ENCODE measurements at regions not wholly inside any gene's neighbourhood (a gene's known extent, or its start where the extent isn't known, plus 50 kb on each side); places are given as distances from the start of the nearest gene placed in this dataset.
A peak's percentile ranks its signal among the peaks of the same experiment; 100 is the strongest.
"Not testable (repeated sequence)": the region's sequence is repeated elsewhere in the genome, so short reads cannot be mapped to it uniquely, and the experiment has no call there.

DNA sequence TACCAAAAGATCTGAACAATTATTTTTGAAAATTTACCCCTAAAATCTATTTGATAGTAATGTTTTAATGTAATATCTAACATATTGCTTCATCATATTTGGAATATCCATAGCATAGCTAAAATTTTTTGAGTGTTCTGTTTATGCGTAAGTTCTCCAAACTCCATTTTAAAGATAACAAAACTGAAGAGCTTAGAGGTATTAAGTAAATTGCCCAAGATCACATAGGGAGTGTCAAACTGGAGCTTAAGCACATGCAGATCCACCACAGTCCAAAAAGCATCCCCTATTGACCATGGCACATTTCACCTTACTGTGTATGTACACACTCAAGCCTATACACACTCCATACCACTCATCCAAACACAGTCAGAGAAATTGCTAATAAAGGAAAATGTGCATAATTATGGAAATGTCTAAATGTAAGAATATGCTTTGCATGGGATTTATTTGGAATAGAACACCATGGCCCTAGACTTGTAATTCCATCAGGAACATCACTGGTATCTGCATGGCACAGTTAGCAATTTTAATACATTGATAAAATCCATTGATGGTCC, 85.2 kb upstream of the TGFBR2 start:
- no peak for DNase-seq (ENCODE audit: low spot score)

DNA sequence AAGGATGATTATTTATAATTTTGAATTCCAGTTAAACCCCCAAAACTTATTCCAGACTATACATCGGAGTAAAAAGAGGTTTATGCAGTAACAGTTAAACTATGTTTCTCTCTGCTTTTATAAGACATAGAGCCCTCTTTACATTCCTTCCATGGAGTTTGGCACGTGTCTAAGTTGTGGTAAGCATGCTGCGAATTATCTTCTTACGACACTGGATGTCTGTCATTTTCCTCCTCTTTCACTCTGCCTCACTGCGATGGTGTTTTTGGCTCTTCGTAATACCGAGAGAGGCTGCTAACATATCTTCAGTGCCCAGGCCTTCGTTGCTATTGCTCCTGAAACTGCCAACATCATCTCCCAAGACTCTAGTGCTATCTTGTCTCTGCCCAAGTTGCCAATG, 83.9 kb upstream of the TGFBR2 start:
- DNase-seq (ENCODE audit: low spot score) = no peak

DNA sequence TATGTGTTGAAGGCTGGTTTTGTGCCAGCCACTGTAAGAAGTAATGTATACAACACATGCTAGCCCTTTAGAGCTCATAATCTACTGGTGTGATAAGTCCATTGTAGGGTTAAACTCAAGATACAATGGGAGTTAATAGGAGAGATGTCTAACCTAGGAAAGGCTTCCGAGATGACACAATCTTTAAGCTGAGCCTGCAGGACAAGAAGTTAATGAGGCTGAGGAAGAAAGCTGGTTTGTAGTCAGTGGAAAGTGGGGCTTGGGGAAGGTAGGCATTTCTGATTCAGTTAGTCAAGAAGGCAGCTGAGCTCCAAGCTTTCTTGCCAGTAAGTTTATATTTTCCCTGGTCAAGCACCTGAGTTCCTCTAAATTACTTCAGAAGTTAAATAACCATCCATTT, 83.0 kb upstream of the TGFBR2 start:
- no peak for DNase-seq (ENCODE audit: low spot score)

DNA sequence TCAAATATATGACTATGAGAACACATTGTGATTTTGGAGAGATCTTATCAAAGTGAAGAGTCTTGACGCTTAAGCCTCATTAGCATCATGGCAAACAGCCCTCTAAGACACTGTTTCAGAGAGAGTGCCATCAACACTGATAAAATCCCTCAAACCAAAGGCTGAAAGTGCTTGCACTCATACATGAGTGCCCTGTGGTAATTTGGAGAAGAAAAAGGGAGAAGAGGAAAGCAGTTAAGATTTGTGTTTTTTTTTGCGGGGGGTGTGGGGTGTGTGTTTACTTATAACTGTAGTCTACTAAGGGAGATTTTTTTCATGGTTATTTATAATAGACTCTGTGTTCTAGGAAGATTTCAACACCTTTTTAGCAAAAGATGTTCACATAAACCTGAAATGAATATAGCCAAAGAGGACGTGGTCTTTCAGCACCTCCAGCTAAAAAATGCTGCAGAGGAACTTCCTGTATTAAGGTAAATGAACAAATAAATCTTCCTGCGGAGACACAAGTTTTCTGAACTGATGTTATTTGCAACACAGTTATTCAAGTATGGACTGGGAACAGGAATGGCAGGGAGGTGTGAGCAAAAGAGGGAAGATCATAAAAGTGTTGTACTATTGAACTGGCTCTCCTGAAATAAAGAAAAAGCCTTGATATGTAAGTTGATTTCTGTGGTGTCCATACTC, 81.9 kb upstream of the TGFBR2 start:
- DNase-seq (ENCODE audit: low spot score) = no peak

DNA sequence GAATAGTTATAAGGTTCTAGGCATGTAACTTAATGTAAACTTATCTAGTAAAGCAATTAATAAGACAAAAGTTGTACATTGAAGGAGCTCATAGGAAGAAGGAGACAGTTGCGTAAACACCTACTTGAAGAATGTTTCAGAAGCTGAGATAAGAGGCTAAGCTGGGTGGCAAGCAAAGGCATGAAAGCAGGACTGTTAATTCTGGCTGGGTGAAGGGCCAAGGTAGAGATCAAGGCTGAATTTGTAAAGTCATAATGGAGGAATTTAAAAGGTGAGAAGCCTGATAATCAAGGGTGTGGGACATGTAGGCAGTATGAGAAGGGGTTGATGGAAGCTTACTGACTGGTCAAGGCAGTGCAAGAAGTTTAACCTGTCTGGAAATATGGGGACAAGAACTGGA, 80.4 kb upstream of the TGFBR2 start:
- no peak for DNase-seq (ENCODE audit: low spot score)

DNA sequence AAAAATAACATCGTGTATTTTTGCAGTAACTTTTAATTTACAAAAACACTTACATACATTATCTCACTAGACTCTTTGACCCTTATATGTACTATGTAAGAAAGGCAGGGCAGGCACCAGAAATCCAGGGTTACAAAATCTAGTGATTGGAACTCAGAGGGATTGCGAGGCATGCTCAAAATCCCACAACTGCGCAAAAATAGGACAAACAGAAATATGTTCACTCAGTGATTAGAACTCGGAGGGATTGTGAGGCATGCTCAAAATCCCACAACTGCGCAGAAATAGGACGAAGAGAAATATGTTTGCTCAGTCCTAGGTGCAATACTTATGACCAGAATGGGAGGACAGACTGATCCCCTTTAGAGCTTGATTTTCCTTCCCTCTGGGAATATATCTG, 79.2 kb upstream of the TGFBR2 start:
- no peak for DNase-seq (ENCODE audit: low spot score)

DNA sequence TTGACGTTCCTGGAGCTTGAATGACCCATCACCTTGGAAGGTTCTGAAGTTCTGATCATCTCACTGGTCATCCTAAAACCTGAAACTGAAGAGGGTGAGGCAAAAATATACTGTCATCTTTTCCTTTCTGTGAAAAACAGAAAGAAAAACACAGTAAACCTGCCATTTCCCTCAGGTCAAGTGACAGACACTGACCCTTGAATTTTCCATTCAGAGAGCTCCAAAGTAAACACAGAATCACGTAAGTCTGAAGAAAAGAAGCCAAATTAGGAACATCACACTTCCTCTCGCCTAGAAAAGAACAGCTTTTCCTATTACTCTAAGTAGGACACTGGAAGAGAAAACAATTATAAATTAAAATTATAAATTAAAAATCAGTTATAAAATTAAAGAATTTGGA, 78.7 kb upstream of the TGFBR2 start:
- DNase-seq (ENCODE audit: low spot score) = no peak

DNA sequence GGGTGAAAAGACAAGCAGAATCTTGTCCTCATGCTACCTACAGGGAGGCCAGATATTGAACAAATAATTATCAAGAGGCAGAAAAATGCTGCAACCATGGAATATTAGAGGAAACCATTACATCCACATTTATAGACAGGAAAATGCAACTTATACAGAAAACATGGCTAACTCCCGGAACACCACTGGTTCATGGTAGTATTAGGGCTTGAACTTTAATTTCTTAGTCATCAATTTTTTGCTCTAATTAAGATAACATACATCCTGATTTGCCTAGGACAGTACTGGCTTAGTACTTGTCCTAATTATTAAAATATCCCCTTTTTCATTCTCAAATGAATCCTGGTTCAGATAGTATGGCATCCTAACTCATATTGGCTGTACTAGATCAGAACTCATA, 76.3 kb upstream of the TGFBR2 start:
- no peak for DNase-seq (ENCODE audit: low spot score)

DNA sequence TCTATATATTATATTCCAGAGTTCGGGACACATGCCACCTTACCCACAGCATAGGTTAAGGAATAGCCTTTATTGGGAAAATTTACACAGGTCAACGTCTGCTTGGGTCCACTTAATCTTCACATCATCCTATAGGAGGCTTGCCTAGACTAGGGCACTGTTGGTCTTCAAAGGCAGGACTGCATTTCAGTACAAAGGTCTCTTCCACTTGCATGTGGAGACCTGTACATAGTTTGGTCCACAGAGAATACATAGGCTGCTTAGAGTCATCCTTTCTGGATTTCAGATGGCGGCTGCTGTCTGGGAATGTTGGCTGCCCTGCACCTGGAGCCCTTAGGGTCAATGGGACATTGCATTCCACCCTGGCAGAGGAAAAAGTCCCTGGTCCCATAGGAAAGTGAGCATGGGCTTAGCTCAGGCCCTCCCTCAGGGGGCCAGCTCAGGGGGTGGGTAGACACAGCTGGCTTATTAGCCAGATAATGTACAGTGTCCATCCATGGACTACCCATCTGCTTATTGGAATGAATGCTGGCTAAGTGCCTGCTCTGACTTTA, 75.3 kb upstream of the TGFBR2 start:
- no peak for DNase-seq (ENCODE audit: low spot score)

DNA sequence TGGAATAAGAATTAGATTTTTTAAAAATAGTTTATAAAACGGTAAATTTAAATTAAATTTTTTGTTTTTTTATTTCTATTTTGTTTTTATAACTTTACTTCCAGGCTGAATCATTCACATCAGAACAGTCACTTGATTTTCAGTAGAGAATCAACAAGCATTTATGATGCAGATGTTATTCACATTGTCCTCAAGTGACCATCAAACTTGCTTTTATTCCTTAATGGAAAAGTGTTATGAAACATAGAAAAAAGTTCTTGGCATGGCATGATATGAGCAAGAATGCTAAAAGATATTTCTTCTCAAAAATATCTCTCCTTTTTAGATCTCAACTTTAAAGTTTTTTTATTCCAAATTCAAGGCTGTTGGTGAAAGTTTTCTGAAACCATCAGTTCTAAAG, 70.9 kb upstream of the TGFBR2 start:
- no peak for DNase-seq (ENCODE audit: low spot score)

DNA sequence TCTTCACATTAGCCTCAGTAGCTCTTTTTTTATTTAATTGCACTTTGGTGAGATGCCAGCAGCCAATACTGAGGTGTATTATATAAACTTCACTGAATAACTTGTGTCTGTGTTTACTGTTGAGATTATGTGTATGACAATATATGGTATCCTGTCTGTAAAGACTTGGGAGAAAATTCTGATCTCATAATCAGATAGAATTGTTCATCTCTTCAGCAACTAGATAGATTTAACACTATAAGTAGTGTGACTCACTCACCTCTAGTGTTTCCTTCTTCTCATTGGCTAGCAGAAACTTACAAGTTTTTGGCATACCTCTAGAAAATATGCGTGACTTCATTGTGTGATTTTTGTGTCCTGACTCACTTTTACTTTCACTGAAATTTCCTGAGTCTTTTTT, 67.6 kb upstream of the TGFBR2 start:
- DNase-seq (ENCODE audit: low spot score) = peak; percentile 82

DNA sequence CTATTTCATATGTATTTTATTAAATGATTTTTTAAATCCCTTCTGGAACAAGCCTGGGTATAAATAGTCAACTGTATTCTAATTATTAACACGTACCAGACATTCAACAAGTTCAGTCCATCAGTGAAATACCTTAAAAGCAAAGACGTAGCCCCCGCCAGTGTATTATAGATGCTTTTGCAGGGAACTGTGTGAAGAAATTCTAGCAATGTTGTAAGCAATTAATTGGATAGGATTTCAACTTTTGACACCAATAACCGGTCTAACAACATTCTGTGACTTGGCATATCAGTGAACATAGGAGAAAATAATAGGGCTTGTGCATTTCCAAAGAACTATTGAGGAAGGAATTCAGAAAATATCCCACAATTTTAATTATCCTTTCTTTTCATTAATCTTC, 67.2 kb upstream of the TGFBR2 start:
- DNase-seq (ENCODE audit: low spot score) = no peak

DNA sequence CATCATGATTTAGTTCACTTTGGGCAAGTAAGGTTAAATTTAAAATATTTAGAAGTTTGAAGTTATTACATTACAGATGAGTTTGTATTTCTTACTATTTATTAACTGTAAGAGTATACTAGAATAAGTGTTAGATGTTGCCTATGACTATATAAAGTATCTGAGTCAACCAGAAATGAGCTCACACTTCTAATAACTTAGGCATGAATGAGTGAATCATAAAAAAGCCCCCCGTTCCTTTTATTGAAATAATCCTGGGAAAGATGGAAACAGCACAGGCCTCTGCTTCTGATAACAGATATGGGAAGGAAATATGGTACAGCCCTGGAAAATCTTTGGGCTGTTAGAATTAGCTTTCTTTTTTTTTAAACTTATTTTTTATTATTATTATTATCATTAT, 66.6 kb upstream of the TGFBR2 start:
- peak; percentile 69 for DNase-seq (ENCODE audit: low spot score)

DNA sequence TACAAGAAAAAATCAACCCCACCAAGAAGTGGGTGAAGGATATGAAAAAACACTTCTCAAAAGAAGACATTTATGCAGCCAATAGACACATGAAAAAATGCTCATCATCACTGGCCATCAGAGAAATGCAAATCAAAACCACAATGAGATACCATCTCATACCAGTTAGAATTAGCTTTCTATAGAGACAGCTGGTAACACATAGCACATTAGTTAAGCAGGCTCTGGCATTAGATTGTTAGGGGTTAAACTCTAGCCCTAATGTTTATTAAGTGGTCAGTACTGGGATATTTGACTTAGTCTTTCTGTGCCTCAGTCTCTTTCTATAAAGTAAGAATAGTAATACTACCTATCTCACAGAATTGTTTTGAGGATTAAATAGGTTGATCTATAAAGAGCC, 65.2 kb upstream of the TGFBR2 start:
- DNase-seq (ENCODE audit: low spot score) = not testable (repeated sequence)

DNA sequence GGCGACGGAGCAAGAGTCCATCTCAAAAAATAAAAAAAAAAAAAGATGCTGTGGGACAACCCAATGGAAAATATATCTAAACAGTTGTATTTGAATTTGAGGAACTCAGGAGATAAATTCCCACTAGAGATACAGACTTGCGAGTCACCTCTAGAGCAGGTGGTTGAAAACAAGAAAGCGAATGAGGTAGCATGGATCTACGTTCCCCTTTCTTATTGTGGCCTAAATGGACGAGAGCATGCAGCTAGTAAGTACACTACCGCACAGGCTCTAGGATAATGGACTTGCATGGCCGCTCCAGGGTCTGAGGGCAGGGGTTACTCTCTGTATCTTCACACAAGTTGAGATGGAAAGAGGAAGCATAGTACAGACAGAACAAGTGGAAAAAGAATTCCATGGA, 63.5 kb upstream of the TGFBR2 start:
- DNase-seq (ENCODE audit: low spot score) = no peak

DNA sequence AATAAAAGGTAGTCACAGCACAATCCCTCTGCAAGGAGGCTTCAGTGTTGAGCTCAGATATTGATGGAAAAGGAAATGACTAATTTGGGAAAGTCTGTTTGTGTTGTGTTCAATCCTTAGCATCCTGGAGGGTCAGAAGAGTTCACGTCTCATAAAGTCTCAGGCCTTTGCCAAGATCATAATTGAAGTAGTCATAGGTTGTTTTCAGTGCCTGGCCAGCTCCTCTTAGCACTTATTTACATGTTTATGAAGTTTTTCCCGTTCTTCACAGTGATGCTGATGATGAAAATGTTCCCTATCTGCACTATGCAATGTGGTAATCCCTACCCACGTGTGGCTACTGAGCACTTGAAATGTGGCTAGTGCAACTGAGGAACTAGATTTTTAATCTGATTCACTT, 61.6 kb upstream of the TGFBR2 start:
- peak; percentile 94 for DNase-seq (ENCODE audit: low spot score)

DNA sequence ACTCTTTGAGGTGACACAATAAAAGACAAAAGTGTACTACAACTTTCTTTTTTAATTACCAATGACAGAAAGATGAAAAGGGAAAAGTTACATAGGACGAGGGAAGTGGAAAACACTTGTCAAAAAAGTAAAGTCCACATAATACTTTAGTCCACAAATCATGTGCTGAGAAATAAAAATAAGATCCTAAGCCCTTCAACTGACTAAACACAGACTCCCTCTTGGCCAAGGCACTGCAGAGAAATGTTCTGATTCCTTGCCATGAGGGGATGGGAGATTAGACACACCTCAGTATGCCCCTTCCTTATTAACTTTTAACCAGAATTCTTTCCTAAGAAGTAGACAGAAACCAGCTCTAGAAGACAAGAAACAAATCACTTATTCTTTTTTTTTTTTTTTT, 59.5 kb upstream of the TGFBR2 start:
- DNase-seq (ENCODE audit: low spot score) = no peak

DNA sequence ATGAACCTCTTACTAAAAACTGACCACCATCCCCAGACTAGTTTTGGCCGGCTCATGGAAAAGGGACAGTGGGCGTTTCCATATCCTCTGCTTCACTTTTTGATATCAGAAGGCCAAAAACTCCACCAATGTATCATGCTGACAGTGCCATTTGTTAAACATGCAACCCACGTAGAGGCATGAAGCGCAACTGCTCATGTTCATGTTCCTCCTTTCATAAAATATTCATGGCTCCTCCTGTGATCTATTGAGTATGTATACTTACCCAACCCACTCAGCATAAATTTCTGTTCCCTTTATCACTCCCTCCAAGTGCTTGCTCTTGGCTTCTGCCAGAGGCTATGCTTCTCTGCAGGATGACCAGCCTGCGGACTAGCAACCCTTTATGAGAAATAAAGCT, 58.7 kb upstream of the TGFBR2 start:
- no peak for DNase-seq (ENCODE audit: low spot score)

DNA sequence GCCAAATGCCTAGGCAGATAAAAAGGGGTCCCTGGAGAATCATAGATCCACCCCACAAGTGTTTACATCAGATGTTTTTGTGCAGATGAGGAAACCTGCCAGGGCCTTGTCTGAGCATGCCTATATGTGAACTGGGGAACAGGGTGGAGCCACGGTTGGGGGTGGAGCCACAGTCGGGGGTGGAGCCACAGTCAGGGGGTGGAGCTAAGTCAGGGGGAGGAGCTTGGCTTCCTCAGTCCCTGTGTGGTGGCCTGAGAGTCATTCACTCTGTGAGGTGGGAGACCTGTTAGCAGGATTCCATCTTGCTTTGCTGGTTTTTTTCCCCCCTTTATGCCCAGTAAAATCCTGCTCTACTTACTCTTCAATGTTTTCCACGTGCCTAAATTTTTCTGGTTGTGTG, 57.8 kb upstream of the TGFBR2 start:
- no peak for DNase-seq (ENCODE audit: low spot score)

DNA sequence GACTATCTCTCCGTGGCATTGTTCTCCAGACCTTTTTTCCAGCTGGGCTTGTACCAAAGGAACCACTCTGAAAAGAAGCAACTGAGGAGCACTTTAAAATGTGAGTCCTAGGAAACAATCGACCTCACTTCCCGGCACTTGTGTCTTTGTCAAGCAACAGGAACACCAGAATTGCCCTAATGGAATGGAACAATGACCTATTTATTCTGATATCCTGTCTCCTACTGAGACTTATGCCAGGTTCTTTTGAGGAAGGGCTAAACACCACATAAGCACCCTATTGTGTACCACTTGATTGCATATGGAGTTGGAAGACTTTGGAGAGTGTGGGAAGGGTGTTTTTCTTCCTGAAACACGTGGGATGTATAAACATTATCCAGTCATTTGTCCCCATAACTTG, 56.8 kb upstream of the TGFBR2 start:
- DNase-seq (ENCODE audit: low spot score) = peak; percentile 10

DNA sequence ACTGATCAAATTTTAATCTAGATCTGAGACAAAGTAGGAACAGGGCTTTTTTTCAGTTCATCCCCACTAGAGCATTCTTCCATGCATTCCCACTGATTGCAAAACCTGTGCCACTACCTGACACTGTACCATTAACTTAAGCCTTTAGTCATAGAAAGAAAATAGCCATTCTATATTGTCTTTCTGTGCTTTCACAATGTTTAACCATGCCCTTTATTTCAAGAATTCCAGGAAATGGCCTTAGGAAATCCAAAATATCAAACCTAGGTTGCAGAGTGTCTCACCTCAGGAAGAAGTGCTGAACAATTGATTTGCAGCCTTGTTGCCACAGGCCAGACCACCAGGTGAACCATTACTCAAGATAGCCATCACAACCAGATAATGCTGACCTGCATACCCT, 56.2 kb upstream of the TGFBR2 start:
- no peak for DNase-seq (ENCODE audit: low spot score)

DNA sequence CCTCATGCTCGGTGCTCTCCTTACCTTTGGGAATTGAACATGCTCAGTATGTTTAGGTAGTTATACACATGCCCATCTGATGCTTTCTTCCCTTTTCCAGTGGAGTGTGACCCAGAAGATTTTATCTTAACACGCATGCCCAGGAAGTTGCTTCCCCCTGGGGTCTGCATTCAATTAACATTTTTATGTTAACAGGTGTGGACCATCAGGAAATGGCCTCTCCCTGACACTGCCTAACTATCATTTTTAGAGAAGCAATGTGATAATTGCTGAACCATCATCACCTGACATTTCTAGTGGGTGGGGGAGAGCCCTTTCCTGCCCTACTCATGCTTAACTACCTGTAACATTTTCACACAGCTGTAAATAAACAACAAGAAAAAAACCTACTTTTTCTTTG, 55.1 kb upstream of the TGFBR2 start:
- DNase-seq (ENCODE audit: low spot score) = no peak

DNA sequence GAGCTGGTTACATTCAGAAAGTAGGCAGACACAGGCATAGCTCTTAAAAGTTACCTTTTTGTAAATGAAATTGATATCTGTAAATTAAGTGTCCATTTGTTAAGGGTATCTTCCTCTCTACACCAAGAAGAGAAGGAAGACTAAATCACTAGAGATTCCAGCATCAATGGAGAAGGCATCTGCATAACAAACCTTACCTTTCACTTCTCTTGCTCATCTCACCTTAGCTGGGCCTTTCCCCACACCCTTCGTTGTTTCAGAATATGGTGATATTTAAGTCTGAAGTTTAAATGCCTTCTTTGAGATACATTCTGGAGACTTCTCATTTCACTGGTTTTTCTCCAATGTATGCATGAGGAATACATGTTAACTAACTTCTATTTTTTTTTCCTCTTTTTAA, 54.5 kb upstream of the TGFBR2 start:
- DNase-seq (ENCODE audit: low spot score) = no peak

DNA sequence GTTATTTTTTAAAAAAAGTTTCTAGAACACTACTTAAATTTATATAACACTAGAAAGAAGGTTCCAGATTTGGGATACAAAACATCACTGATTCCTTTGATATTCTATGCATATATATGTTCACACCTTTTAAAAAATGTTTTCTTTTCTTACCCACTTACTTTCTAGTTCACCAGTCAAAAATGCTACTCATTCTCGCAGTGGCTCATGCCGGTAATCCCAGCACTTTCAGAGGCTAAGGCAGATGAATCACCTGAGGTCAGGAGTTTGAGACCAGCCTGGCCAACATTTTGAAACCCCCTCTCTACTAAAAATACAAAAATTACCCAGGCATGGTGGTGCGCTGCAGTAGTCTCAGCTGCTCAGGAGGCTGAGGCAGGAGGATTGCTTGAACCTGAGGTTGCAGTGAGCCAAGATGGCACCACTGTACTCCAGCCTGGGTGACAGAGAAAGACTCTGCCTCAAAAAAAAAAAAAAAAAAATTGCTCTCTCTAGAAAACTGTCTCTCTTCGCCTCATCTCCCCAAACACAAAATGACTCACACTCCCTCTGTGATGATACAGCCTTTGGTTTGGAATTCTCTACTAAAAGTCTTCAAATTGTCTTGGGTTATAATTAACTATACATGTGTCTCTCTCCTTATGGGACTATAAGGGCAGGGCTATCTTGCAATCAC, 52.6 kb upstream of the TGFBR2 start:
- no peak for DNase-seq (ENCODE audit: low spot score)
